IPS DF 19.7 (cell line): ENCODE measurements at regions not wholly inside any gene's neighbourhood (a gene's known extent, or its start where the extent isn't known, plus 50 kb on each side); places are given as distances from the start of the nearest gene placed in this dataset.
"Not testable (repeated sequence)": the region's sequence is repeated elsewhere in the genome, so short reads cannot be mapped to it uniquely, and the experiment has no call there.

Source experiments
- DNase-seq: peaks from one replicate; pipeline ENCODE4 v3.0.0-alpha.2; 2013; ENCODE audit warnings: low read depth, low spot score

DNA sequence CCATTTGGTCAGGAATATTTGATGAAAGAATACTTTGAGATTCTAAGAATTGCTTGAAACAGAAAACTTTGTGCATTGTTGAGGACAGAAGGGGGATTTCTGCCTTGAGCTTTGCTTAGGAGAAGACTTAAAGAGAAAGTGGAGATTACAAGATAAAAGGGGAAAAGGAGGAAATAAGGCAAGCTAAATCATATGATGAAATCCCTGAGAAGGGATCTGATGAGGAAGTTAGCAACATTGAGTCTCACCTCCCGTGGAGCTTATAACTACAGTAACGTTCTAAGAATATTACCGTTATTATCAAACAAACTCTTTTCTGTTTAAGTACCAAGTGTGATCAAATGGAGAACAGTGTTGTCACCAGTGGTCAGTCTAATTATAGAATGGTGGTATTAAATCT, 414.7 kb upstream of the NAALADL2 start:
- no peak for DNase-seq

DNA sequence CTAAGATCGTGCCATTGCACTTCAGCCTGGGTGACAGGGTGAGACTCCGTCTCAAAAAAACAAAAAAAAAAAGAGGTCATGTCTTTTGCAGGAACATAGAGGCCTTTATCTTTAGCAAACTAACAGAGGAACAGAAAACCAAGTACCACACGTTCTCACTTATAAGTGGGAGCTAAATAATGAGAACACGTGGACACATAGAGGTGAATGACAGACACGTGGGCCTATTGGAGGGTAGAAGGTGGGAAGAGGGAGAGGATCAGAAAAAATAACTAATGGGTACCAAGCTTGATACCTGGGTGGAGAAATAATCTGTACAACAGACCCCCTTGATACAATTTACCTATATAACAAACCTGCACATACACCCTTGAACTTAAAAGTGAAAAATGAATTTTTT, 401.4 kb upstream of the NAALADL2 start:
- no peak for DNase-seq

DNA sequence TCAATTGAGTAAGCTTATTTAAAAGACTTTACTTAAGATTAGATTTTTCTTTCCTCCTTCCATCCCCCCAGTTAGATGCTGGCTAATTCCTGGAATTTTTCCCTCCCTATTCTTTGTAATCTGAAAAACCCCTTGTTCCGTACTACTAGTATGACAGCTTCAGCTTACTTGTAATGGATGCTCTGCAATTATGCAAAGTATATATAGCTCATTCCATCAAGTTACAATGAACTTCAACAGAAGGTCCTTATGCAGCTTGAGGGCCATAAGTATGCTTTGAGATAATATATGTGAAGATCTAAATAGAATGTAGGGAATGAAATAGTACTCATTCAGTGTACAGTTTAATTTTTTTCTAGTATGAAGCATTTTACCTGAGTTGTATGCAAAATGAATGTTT, 398.3 kb upstream of the NAALADL2 start:
- no peak for DNase-seq

DNA sequence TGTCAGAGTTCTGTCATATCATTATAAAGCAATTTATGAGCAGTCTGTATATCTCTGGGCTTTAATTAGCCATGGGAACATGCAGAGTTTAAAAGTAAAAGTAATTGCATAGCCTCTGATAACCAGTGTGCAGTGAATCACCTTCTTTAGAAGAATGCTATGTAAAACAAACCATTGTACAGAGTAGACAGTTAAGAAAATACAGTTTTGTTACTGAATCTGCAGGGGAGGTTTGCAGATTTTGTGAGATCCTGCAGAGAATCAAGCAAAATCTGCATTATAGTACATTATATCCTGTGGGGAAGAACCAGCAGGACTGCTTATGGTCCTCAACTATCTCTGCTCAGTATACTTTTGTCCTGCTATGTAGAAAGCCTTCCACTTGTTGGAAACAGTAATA, 396.2 kb upstream of the NAALADL2 start:
- DNase-seq, result no peak

DNA sequence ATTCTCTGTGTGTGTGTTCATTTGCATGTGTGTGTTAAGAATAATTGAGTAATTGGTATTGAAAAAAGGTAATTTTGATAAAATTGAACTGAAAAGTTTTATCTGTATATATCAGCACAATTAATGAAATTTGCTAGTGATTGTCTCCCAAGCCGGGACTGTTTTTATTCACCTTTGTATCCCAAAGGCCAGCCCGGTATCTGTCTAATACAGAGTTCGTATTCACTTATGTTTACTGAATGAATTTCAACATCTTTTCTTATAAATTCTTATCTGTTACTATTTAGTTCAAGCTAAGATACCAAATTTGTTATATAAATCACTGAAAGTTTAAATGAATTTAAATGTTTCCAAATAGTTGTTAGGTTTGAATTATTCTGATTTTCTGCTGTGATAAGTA, 394.0 kb upstream of the NAALADL2 start:
- DNase-seq, result no peak

DNA sequence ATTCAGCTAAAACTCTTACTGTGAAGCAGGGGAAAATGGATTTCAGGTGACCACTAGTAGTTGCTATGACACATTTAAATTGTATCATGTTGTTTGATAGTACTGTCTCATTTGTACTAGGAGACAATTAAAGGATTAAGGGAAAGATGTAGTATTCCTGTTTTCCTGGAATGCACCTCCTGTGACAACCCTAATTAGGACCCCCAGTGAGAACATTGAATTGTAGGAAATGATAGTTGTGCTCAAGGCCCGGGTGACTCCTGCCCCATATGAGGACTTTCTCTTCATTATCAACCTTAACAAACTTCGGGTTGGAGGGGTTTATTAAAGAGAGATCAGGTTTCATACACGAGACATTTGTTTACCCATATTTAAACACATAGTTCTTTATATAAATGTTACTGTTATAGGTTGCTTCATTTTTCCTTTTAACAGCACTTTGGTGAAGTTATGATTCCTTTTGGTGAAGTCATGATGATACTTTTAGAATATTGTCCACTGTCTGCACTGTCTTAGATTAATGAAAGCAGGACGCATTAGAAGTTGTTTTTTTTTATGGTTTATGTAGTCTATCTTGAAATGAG, 392.6 kb upstream of the NAALADL2 start:
- DNase-seq, result no peak

DNA sequence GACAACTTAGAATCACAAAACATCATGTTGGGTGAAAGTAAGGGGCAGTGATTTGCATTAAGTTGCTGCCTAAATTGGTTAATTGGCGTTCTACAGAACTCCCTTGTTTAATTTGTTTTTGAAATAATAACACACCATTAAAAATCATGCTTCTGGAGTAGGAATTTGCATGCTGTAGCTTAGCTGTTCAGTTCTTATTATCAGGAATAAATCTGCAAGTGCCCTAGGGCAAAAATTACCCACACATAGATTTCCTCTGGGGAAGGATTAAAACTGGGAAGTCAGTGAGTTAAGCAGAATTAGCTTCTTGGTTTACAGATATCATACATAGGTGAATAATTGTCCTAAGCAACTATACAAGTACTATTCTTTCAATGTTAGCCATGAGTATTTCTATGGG, 381.6 kb upstream of the NAALADL2 start:
- no peak for DNase-seq

DNA sequence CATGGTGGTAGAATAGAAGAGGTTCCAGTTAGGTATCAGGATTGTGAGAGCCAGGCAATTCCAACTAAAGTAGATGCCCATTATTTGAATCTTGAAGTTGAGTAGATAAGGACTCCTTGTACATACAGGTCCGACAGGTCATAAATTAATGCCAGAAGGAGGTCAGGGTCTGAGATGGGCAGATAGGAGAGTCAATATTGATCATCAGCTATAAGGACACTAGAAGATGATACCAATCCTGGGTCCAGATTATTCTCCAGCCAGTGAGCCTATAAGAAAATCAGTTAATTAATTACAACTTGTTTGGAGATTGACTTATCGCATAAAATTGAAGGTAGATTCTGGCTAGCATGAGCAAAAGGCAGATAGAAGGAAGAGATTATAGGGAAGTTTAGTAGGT, 378.4 kb upstream of the NAALADL2 start:
- DNase-seq, result no peak

DNA sequence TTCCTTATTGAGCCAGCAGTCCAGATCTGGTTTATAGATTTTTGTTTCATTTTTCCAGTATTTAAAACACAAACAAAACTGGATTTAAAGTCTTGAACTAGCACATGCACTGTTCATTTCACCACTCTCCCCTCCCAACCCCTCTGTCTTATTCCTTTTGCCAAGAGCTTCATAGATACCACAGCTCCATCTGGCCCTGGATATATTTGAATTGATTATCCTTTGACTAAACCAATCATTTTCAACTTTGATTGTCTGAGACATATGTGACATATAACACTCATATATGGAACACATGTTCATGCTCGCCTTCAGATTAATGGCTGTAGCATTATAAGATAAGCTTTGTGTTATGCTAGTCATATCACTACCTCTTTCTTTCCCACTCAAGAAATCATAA, 376.6 kb upstream of the NAALADL2 start:
- no peak for DNase-seq

DNA sequence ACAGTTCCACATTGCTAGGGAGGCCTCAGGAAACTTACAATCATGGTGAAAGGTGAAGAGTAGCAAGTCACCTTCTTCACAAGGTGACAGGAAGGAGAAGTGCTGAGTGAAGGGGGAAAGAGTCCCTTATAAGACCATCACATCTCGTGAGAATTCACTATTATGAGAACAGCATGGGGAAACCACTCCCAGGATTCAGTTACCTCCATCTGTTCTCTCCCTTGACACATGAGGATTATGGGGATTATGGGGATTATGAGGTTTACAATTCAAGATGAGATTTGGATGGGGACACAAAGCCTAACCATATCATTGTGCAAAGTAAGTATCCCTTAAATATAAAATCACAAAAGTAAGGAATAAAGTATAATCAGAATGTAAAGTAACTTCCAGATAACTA, 375.9 kb upstream of the NAALADL2 start:
- no peak for DNase-seq

DNA sequence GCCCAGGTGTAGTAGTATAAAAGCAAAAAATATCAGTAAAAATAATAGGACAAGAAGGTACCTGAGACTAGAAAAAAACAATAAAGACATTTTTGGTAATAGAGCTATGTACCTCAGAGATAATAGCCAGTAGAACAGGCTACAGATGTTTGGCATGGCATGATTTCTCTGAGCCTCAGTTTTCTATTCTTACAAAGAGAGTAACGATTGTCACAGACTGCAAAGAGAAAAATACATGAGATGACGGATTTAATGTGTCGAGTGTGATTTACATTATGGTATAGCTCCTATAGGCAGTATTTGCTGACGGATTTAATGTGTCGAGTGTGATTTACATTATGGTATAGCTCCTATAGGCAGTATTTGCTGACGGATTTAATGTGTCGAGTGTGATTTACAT, 375.3 kb upstream of the NAALADL2 start:
- not testable (repeated sequence) for DNase-seq

DNA sequence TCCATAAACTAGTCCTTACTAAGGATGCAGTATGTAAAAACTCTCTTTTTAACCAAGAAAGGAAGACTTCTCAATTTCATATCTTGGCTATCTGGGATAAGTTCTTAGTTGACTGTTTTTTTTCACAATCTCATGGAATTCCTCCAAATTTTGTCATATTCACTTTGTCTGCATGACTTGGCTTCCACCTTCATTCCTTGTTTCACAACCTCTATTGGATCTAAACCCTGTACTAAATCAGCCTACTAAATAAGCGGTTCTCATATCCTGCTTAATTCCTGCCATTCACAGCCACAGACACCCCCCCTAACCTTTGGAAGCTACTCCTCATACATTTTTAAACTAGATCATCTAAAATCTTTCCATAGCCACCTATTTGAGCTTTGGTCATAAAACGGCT, 370.6 kb upstream of the NAALADL2 start:
- DNase-seq, result no peak

DNA sequence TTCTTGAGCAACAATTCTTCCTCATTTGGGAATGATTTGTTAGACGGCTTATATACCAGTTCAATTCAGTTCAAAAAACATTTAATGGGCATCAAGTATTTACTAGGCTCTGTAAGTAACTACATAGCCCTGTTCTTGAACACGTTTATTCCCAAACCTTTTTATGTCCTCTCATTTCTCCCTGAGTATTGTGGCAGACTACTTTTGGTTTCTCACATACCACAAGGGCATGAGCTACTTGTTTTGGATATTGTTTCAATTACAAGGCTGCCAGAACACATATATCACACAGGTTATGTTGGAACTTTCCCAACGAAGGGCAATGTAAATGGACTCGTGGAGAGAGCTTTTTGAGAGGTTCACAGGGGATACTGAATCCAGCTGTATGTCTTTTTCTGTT, 363.8 kb upstream of the NAALADL2 start:
- no peak for DNase-seq

DNA sequence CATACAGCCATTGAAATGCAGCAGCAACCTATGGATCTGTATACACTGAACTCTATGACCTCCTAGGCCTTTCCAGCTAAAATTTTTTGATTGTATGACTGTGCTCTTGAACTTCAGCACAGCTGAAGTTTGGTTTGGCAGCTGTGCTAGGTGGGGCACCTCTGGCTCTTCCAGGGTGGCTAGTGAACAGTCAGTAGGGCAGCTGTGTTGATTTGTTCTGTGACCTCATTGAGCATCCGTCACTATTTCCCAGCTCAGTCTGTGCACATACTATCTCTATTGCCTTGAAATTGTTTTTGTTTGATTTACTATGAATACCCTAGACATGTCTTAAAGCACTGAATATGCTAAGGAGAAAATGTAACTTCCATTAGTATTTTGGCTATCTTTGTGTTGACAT, 363.2 kb upstream of the NAALADL2 start:
- DNase-seq, result no peak

DNA sequence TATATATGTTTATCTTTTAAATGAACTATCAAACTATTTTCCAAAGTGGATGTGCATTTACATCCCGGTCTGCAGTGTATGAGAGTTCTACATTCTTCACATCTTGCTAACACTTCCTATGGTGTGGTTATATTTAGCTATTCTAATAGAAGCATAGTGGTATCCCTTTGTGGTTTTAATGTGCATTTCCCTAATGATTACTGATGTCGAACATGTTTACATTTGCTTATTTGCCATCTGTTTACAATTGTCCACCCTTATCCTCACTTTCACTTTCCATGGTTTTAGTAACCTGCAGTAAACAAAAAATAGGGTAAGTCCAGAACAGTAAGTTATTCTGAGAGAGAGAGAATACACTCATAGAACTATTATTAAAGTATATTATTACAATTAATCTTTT, 360.5 kb upstream of the NAALADL2 start:
- DNase-seq, result no peak

DNA sequence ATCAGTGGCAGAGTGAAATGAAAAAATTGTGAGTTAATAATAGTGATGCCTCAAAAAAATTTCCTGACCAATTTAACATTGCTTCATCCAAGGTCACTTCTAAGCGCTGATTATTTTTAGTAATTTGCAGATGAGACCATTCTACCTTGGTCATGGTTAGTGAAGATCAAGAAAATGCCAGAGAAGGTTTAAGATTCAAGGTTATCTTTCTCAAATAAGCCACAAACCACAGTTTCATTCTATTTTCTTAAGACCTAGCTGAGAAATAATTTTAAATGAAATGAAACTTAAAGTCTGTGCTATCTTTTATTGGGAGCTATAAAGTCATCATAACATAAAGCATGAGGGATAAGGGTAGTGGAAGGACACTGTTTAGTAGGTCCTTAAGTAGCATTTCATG, 353.9 kb upstream of the NAALADL2 start:
- no peak for DNase-seq

DNA sequence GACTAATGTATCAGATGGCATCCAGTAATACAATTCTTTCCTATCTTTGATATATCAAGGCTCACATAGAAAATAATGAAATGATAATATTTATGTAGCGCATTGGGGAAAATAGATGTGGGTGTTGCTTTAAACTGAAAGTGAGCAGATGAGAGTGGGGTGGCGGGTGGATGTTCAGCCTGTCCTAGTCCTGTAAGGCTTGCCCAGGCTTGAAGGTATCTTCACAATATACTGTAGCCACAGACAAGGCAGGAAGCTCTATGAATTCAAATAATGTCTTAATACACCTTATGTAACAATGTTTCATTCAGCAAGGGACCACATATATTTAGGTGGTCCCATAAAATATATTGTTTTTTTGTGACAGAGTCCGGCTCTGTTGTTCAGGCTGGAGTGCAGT, 334.9 kb upstream of the NAALADL2 start:
- DNase-seq, result no peak

DNA sequence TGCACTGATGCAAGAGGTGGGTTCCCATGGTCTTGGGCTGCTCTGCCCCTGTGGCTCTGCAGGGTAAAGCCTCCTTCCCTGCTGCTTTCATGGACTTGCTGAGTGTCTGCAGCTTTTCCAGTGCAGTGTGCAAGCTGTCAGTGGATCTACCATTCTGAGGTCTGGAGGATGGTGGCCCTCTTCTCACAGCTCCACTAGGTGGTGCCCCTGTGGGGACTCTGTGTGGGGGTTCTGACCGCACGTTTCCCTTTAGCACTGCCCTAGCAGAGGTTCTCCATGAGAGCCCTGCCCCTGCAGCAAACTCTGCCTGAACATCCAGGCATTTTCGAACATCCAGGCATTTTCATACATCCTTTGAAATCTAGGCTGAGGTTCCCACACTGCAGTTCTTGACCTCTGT, 329.8 kb upstream of the NAALADL2 start:
- DNase-seq, result no peak

DNA sequence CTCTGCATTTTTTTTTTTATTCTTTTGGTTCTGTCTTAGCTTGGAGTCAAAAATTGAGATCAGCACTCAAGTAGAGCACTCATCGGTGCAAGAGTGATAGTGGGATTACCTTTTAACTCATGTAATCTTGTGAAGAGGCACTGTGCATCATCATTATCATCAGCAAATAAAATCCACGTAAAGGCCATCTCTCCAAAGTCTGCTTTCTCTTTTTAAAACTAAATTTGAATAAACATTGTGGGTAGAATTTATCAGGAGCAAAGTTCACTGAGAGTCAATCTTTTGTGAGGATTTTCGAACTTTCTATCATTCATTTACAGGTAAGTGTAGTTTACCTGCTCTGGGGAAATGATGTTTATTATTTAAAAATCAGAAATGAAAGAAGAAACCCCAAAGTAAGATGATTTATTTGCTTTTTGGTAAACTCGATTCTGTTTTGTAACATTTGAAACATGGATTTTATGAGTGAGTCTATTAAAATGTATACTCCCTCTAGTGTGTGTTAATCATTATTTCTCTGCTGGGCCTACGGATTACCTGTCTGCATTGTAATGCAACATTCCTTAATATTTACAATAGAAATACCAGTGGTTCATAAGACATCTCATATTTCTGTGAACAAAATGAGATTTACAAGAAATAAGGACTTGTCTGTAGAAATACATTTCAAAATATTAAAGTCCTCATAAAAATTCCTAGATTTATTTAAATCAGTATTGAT, 327.7 kb upstream of the NAALADL2 start:
- DNase-seq, result no peak

DNA sequence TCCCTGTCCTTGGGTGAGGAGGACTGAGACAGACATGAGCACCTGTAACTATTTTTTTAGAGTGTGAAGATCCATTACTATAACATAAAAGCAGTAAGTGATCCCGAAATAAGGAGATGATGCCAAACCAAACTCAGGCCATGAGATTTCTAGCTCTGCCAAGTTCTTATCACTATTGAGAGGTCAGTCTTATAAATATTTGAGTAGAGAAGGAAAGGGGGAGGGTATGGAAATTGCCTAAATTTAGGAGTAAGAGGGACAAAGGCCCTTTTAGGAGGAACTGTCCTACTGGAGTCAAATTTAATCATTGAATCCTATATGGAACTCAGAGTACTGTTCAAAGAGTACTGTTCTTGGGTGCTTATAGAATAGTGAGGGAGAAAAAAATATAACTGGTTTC, 326.9 kb upstream of the NAALADL2 start:
- DNase-seq, result no peak

DNA sequence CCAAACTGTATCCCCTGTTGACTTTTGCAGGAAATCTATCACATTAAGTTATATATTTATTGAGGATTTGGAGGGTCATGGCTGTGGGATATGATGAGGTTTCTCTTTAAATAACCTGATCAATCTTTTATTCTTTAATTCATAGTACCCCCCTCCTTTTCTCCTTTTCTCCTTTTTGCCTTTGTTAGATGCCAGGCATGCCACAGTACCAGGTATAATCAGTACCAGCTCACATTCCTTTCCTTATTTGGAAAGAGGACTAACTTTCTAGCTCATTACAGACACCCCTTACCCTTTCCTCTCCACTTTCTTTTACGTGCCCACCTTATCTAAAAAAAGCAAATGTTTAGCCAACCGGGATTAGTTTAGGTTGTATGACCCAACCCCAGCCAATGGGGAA, 326.4 kb upstream of the NAALADL2 start:
- DNase-seq, result no peak

DNA sequence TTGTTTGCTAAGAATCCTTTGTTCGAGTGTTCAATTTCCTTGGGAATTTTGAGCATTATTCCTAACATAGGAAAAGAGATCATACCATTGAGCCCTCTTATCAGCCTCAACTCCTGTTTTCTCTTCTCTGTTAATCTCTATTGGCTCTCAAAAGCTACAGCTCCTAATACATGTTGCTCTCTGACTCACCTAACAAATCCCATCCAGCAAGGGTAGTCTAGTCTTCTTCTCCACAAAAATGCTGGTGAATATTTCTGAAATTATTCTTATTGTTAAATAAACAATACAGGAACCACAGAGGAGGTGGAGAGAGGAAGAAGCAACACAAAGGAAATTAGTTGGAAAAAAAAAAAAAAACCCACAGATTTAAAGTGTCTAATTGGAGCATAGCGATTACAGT, 325.8 kb upstream of the NAALADL2 start:
- DNase-seq, result no peak

DNA sequence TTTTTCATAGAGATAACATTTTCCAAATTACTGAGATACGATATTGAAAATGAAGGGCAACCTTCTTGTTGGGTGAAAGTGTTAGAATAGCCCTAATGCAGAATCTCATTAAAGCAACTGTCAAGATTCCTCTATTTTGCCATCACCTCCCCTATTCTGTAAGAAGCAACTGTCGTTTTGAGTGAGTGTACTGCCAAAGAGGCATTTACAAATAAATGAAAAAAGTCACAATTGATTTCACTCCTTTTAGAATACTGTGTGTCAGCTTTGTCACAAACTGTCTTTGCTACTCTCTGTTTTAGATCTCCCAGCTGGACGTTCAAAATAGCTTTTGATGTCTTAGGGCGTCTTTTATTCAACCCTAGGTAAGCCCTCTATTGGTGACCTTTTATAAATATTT, 322.8 kb upstream of the NAALADL2 start:
- no peak for DNase-seq

DNA sequence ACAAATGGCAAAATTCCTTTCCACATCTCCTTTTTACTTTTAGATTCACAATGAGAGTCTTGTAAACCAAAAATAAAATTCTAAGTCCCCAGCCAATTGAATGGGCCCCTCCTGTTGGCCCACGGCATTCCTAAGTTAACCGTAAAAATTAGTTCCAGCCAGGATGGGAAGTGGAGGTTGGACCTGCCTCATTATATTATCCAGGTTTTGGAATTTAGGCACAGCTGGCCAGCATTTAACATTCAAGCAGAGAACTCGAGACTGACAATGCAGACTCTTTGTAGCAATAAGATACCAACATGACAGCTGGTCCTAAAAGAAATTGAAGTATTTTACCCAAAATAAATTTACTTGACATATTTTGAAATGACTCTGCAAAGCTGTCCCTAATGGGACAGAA, 321.0 kb upstream of the NAALADL2 start:
- DNase-seq, result no peak
